ENCODE measurements at regions not wholly inside any gene's neighbourhood (a gene's known extent, or its start where the extent isn't known, plus 50 kb on each side); places are given as distances from the start of the nearest gene placed in this dataset.

GRCh38 chr1:147080006-147080661, 92.1 kb downstream of the PRKAB2 start:
- peaks cover 2% of the 10 kb centered on the region; the same call in 1 of the 2 replicates for H3K4me1 ChIP-seq (ENCODE audit: control insufficient read depth, insufficient read depth, low read length)
- no peak for DNase-seq (ENCODE audit: low read depth, low spot score)
- no CpG with 5 or more reads among the region's 35 CpGs for WGBS (ENCODE audit: insufficient coverage, insufficient read length)
- H3K27ac ChIP-seq (ENCODE audit: low read length), result no peak overlapping the region
- H3K9me3 ChIP-seq (ENCODE audit: control insufficient read depth, insufficient read depth, low read length), result no peaks in the 10 kb centered on the region
- H3K4me3 ChIP-seq (ENCODE audit: low read length), result peak overlapping the region; percentile 5; the same call in 1 of the 2 replicates
- H3K27me3 ChIP-seq (ENCODE audit: control insufficient read depth, insufficient read depth, low read length), result peaks cover 72% of the 10 kb centered on the region
- no peaks in the 10 kb centered on the region for H3K36me3 ChIP-seq (ENCODE audit: control insufficient read depth, insufficient read depth, low read length)

GRCh38 chr1:147079400-147080005, 92.8 kb downstream of the PRKAB2 start:
- H3K9me3 ChIP-seq (ENCODE audit: control insufficient read depth, insufficient read depth, low read length), result no peaks in the 10 kb centered on the region
- WGBS (ENCODE audit: insufficient coverage, insufficient read length), result no CpG with 5 or more reads among the region's 45 CpGs
- H3K27me3 ChIP-seq (ENCODE audit: control insufficient read depth, insufficient read depth, low read length), result peaks cover 76% of the 10 kb centered on the region
- H3K36me3 ChIP-seq (ENCODE audit: control insufficient read depth, insufficient read depth, low read length), result no peaks in the 10 kb centered on the region
- H3K4me3 ChIP-seq (ENCODE audit: low read length), result no peak overlapping the region; the same call in 1 of the 2 replicates
- DNase-seq (ENCODE audit: low read depth, low spot score), result no peak
- no peak overlapping the region for H3K27ac ChIP-seq (ENCODE audit: low read length)
- H3K4me1 ChIP-seq (ENCODE audit: control insufficient read depth, insufficient read depth, low read length), result peaks cover 2% of the 10 kb centered on the region; the same call in 1 of the 2 replicates

- H3K36me3 ChIP-seq (ENCODE audit: control insufficient read depth, insufficient read depth, low read length), result no peaks in the 10 kb centered on the region
- H3K4me1 ChIP-seq (ENCODE audit: control insufficient read depth, insufficient read depth, low read length), result peaks cover 2% of the 10 kb centered on the region; the same call in 1 of the 2 replicates
- peaks cover 77% of the 10 kb centered on the region for H3K27me3 ChIP-seq (ENCODE audit: control insufficient read depth, insufficient read depth, low read length)
- H3K27ac ChIP-seq (ENCODE audit: low read length), result no peak overlapping the region
- no peak overlapping the region for H3K4me3 ChIP-seq (ENCODE audit: low read length)
- DNase-seq (ENCODE audit: low read depth, low spot score), result no peak
- no CpG with 5 or more reads among the region's 52 CpGs for WGBS (ENCODE audit: insufficient coverage, insufficient read length)
- H3K9me3 ChIP-seq (ENCODE audit: control insufficient read depth, insufficient read depth, low read length), result no peaks in the 10 kb centered on the region
Measured at GRCh38 chr1:147078606-147079399, 93.5 kb downstream of the PRKAB2 start.

- no CpG with 5 or more reads among the region's 37 CpGs for WGBS (ENCODE audit: insufficient coverage, insufficient read length)
- no peaks in the 10 kb centered on the region for H3K9me3 ChIP-seq (ENCODE audit: control insufficient read depth, insufficient read depth, low read length)
- H3K36me3 ChIP-seq (ENCODE audit: control insufficient read depth, insufficient read depth, low read length), result no peaks in the 10 kb centered on the region
- DNase-seq (ENCODE audit: low read depth, low spot score), result no peak
- peaks cover 2% of the 10 kb centered on the region; the same call in 1 of the 2 replicates for H3K4me1 ChIP-seq (ENCODE audit: control insufficient read depth, insufficient read depth, low read length)
- peaks cover 76% of the 10 kb centered on the region for H3K27me3 ChIP-seq (ENCODE audit: control insufficient read depth, insufficient read depth, low read length)
- no peak overlapping the region; the same call in 1 of the 2 replicates for H3K4me3 ChIP-seq (ENCODE audit: low read length)
- no peak overlapping the region for H3K27ac ChIP-seq (ENCODE audit: low read length)
Measured at GRCh38 chr1:147077936-147078605, 94.2 kb downstream of the PRKAB2 start.

- Histone ChIP-seq H3K27me3 (ENCODE audit: control insufficient read depth, insufficient read depth, low read length) (peaks cover 78% of the 10 kb centered on the region), H3K4me3 (ENCODE audit: low read length) (no peak overlapping the region; the same call in 1 of the 2 replicates), H3K9me3 (ENCODE audit: control insufficient read depth, insufficient read depth, low read length) (no peaks in the 10 kb centered on the region), H3K36me3 (ENCODE audit: control insufficient read depth, insufficient read depth, low read length) (no peaks in the 10 kb centered on the region), H3K27ac (ENCODE audit: low read length) (no peak overlapping the region), H3K4me1 (ENCODE audit: control insufficient read depth, insufficient read depth, low read length) (peaks cover 2% of the 10 kb centered on the region; the same call in 1 of the 2 replicates)
- no peak for DNase-seq (ENCODE audit: low read depth, low spot score)
- WGBS (ENCODE audit: insufficient coverage, insufficient read length), result no CpG with 5 or more reads among the region's 20 CpGs
Measured at GRCh38 chr1:147077523-147077922, 94.7 kb downstream of the PRKAB2 start.

- Histone ChIP-seq H3K9me3 (ENCODE audit: control insufficient read depth, insufficient read depth, low read length) (no peaks in the 10 kb centered on the region), H3K27ac (ENCODE audit: low read length) (no peak overlapping the region), H3K4me1 (ENCODE audit: control insufficient read depth, insufficient read depth, low read length) (peaks cover 2% of the 10 kb centered on the region; the same call in 1 of the 2 replicates), H3K36me3 (ENCODE audit: control insufficient read depth, insufficient read depth, low read length) (no peaks in the 10 kb centered on the region), H3K4me3 (ENCODE audit: low read length) (no peak overlapping the region), H3K27me3 (ENCODE audit: control insufficient read depth, insufficient read depth, low read length) (peaks cover 79% of the 10 kb centered on the region)
- DNase-seq (ENCODE audit: low read depth, low spot score), result no peak
- WGBS (ENCODE audit: insufficient coverage, insufficient read length), result no CpG with 5 or more reads among the region's 28 CpGs
Measured at GRCh38 chr1:147077081-147077480, 95.2 kb downstream of the PRKAB2 start.

- no CpG with 5 or more reads among the region's 7 CpGs for WGBS (ENCODE audit: insufficient coverage, insufficient read length)
- Histone ChIP-seq H3K27ac (ENCODE audit: low read length) (no peak overlapping the region), H3K9me3 (ENCODE audit: control insufficient read depth, insufficient read depth, low read length) (no peaks in the 10 kb centered on the region), H3K36me3 (ENCODE audit: control insufficient read depth, insufficient read depth, low read length) (no peaks in the 10 kb centered on the region), H3K27me3 (ENCODE audit: control insufficient read depth, insufficient read depth, low read length) (peaks cover 84% of the 10 kb centered on the region), H3K4me3 (ENCODE audit: low read length) (no peak overlapping the region), H3K4me1 (ENCODE audit: control insufficient read depth, insufficient read depth, low read length) (peaks cover 2% of the 10 kb centered on the region; the same call in 1 of the 2 replicates)
- DNase-seq (ENCODE audit: low read depth, low spot score), result no peak
Measured at GRCh38 chr1:147076442-147076841, 95.8 kb downstream of the PRKAB2 start.

GRCh38 chr1:147072482-147073432, 99.5 kb downstream of the PRKAB2 start:
- WGBS (ENCODE audit: insufficient coverage, insufficient read length), result no CpG with 5 or more reads among the region's 58 CpGs
- Histone ChIP-seq H3K9me3 (ENCODE audit: control insufficient read depth, insufficient read depth, low read length) (no peaks in the 10 kb centered on the region), H3K27ac (ENCODE audit: low read length) (no peak overlapping the region), H3K27me3 (ENCODE audit: control insufficient read depth, insufficient read depth, low read length) (peaks cover 48% of the 10 kb centered on the region), H3K36me3 (ENCODE audit: control insufficient read depth, insufficient read depth, low read length) (no peaks in the 10 kb centered on the region), H3K4me1 (ENCODE audit: control insufficient read depth, insufficient read depth, low read length) (peaks cover 2% of the 10 kb centered on the region; the same call in 1 of the 2 replicates), H3K4me3 (ENCODE audit: low read length) (peak overlapping the region; percentile 37; the same call in 1 of the 2 replicates)
- DNase-seq (ENCODE audit: low read depth, low spot score), result no peak

- H3K9me3 ChIP-seq (ENCODE audit: control insufficient read depth, insufficient read depth, low read length), result no peaks in the 10 kb centered on the region
- WGBS (ENCODE audit: insufficient coverage, insufficient read length), result no CpG with 5 or more reads among the region's 1 CpG
Measured at GRCh38 chr1:147071142-147071541, 101.1 kb downstream of the PRKAB2 start.

More at GRCh38 chr1:147071142-147071541, 101.1 kb downstream of the PRKAB2 start:
- no peaks in the 10 kb centered on the region for H3K36me3 ChIP-seq (ENCODE audit: control insufficient read depth, insufficient read depth, low read length)
- H3K27ac ChIP-seq (ENCODE audit: low read length), result no peak overlapping the region
- H3K4me1 ChIP-seq (ENCODE audit: control insufficient read depth, insufficient read depth, low read length), result no peaks in the 10 kb centered on the region
- H3K27me3 ChIP-seq (ENCODE audit: control insufficient read depth, insufficient read depth, low read length), result peaks cover 32% of the 10 kb centered on the region
- H3K4me3 ChIP-seq (ENCODE audit: low read length), result no peak overlapping the region
- DNase-seq (ENCODE audit: low read depth, low spot score), result no peak

All from iPS DF 6.9 (cell line).